Neural crest cell (in vitro differentiated cells): ENCODE measurements at regions not wholly inside any gene's neighbourhood (a gene's known extent, or its start where the extent isn't known, plus 50 kb on each side); places are given as distances from the start of the nearest gene placed in this dataset.

Source experiments
- DNase-seq: peaks from one replicate; pipeline ENCODE4 v3.0.0; 2021; ENCODE audit warnings: low read depth, mixed read lengths, low spot score
- H3K27ac Mint-ChIP-seq: one replicate; pipeline ENCODE4 v1.8.0; 2021; ENCODE audit warnings: mild to moderate bottlenecking, mixed read lengths; ENCODE audit not compliant: unreplicated experiment
- H3K27me3 Mint-ChIP-seq: 2 replicates; pipeline ENCODE4 v1.8.0; 2021; ENCODE audit warnings: low read depth, mild to moderate bottlenecking, mixed read lengths
- H3K36me3 Mint-ChIP-seq: 2 replicates; pipeline ENCODE4 v1.8.0; 2021; ENCODE audit warnings: low read depth, mild to moderate bottlenecking, mixed read lengths
- H3K4me1 Mint-ChIP-seq: 2 replicates; pipeline ENCODE4 v1.8.0; 2021; ENCODE audit warnings: mixed read lengths
- H3K4me3 Mint-ChIP-seq: one replicate; pipeline ENCODE4 v1.8.0; 2021; ENCODE audit warnings: mild to moderate bottlenecking, mixed read lengths
- H3K9me3 Mint-ChIP-seq: 2 replicates; pipeline ENCODE4 v1.8.0; 2021; ENCODE audit warnings: mixed read lengths
- CTCF ChIP-seq: fragments of 200-600 bp; sonication (generic); conservative IDR thresholded peaks from 2 replicates; pipeline ENCODE4 v1.5.0; 2021; ENCODE audit warnings: antibody characterized with exemption, mild to moderate bottlenecking

- no peaks in the 10 kb centered on the region for H3K27me3 Mint-ChIP-seq
- no peak for TF ChIP-seq CTCF
- no peak for DNase-seq
- H3K4me3 Mint-ChIP-seq = no peak overlapping the region
- H3K9me3 Mint-ChIP-seq = no peaks in the 10 kb centered on the region
- H3K36me3 Mint-ChIP-seq = no peaks in the 10 kb centered on the region
- H3K4me1 Mint-ChIP-seq = peaks cover 35% of the 10 kb centered on the region
- no peak overlapping the region for H3K27ac Mint-ChIP-seq
Measured at GRCh38 chr2:216320852-216321251, 51.4 kb downstream of the MARCHF4 start.

- Mint-ChIP-seq H3K27ac (no peak overlapping the region), H3K4me1 (peaks cover 42% of the 10 kb centered on the region), H3K9me3 (no peaks in the 10 kb centered on the region), H3K4me3 (no peak overlapping the region), H3K36me3 (no peaks in the 10 kb centered on the region), H3K27me3 (no peaks in the 10 kb centered on the region)
- no peak for DNase-seq
- TF ChIP-seq CTCF = no peak
Measured at GRCh38 chr2:216319771-216320170, 52.5 kb downstream of the MARCHF4 start.

GRCh38 chr2:216318521-216318874 lies 53.8 kb downstream of the MARCHF4 start:
- Mint-ChIP-seq H3K4me3 (no peak overlapping the region), H3K36me3 (no peaks in the 10 kb centered on the region), H3K27ac (peak overlapping the region; percentile 15), H3K27me3 (no peaks in the 10 kb centered on the region), H3K4me1 (peaks cover 50% of the 10 kb centered on the region), H3K9me3 (no peaks in the 10 kb centered on the region)
- no peak for TF ChIP-seq CTCF
- no peak for DNase-seq

- peaks cover 51% of the 10 kb centered on the region for H3K4me1 Mint-ChIP-seq
- H3K27ac Mint-ChIP-seq = peak overlapping the region; percentile 2
- no peak overlapping the region for H3K4me3 Mint-ChIP-seq
- no peaks in the 10 kb centered on the region for H3K27me3 Mint-ChIP-seq
- DNase-seq = no peak
- no peaks in the 10 kb centered on the region for H3K36me3 Mint-ChIP-seq
- no peaks in the 10 kb centered on the region for H3K9me3 Mint-ChIP-seq
- no peak for TF ChIP-seq CTCF
Measured at GRCh38 chr2:216317831-216318520, 54.3 kb downstream of the MARCHF4 start.

- no peaks in the 10 kb centered on the region for H3K9me3 Mint-ChIP-seq
- no peak overlapping the region for H3K27ac Mint-ChIP-seq
- peaks cover 51% of the 10 kb centered on the region for H3K4me1 Mint-ChIP-seq
- DNase-seq = no peak
- H3K4me3 Mint-ChIP-seq = no peak overlapping the region
- TF ChIP-seq CTCF = no peak
- no peaks in the 10 kb centered on the region for H3K27me3 Mint-ChIP-seq
- H3K36me3 Mint-ChIP-seq = no peaks in the 10 kb centered on the region
Measured at GRCh38 chr2:216316743-216317142, 55.5 kb downstream of the MARCHF4 start.
